LHCN-M2 (cell line): ENCODE measurements at regions not wholly inside any gene's neighbourhood (a gene's known extent, or its start where the extent isn't known, plus 50 kb on each side); places are given as distances from the start of the nearest gene placed in this dataset.
A peak's percentile ranks its signal among the peaks of the same experiment; 100 is the strongest.
"Not testable (repeated sequence)": the region's sequence is repeated elsewhere in the genome, so short reads cannot be mapped to it uniquely, and the experiment has no call there.

Source experiments
- DNase-seq: peaks from one replicate; pipeline ENCODE4 v3.0.0-alpha.2; 2012; ENCODE audit warnings: low read depth

DNA sequence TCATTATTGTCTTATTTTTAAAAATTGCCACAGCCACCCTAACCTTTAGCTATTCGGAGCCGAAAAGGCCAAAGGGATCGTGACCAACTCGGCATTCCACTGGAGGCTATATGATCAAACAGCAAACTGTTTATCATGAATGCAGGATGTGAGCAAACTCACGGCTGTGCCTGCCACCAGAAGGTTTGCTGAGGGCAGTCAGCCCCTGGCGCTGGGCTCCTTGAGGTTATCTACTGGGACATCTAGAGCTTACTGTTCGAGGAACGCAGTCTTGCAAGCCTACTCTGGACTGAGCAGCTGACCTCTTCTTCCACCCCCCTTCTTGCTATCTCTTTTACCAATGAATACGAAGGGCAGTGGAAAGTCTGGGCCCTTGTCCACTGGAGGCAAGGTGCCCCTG is 231.5 kb upstream of the TARS1 start:
- no peak for DNase-seq

DNA sequence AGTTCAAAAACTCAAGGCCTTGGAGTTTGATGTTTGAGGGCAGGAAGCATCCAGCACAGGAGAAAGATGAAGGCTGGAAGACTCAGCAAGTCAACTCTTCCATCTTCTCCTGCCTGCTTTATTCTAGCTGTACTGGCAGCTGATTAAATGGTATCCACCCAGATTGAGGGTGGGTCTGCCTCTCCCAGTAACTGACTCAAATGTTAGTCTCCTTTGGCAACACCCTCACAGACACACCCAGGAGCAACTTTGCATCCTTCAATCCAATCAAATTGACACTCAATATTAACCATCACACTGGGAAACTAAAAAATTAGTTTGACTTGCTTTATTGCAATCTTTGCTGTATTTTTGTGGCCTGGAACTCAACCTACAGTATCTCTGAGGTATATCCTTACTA is 230.5 kb upstream of the TARS1 start:
- not testable (repeated sequence) for DNase-seq

GRCh38 chr5:33210978-33211377 is 229.8 kb upstream of the TARS1 start:
- no peak for DNase-seq

- DNase-seq = no peak
Observed at GRCh38 chr5:33212439-33212838, 228.3 kb upstream of the TARS1 start.

DNA sequence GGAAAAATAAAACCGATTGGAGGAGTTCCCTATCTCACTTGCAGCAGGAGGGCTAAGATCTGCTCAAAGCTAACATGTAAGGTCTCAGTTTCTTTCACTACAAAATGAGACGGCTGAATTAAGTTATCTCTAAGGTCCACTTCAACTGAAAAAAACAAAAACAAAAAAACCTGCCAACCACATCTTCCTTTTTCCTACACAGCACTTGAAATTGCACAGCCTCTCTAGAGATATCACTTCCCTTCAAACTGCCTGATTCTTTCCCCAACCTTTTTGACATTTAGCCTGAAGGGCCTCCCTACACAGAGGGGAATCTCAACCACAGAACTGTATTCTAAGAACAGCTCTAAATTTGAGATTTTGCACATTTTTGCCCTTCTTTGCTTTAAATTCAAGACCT is 227.9 kb upstream of the TARS1 start:
- no peak for DNase-seq

- DNase-seq = no peak
Observed at GRCh38 chr5:33223563-33224284, 217.0 kb upstream of the TARS1 start.

GRCh38 chr5:33224285-33224961 is 216.3 kb upstream of the TARS1 start:
- no peak for DNase-seq

GRCh38 chr5:33227247-33227646 is 213.5 kb upstream of the TARS1 start:
- no peak for DNase-seq

DNA sequence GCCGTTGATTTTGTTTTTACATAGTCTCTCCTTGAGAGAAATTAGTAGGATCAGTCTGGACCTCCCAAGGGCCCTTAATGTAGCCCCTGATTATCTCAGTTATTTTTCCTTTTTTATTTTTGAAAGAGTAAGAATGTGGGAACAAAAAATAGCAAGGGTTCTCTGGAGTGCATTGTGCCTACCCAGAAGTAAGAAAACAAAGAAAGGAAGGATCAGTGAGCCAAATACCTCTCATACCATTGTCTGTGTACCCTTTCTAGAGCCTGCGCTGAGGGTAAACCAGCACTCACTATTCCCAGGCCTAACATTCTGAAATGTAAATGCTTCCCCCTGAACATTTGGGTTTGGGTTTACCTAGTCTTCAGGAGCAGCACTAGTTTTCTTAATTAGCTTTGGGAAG is 213.0 kb upstream of the TARS1 start:
- no peak for DNase-seq

- DNase-seq = no peak
Observed at GRCh38 chr5:33228149-33228548, 212.6 kb upstream of the TARS1 start.

DNA sequence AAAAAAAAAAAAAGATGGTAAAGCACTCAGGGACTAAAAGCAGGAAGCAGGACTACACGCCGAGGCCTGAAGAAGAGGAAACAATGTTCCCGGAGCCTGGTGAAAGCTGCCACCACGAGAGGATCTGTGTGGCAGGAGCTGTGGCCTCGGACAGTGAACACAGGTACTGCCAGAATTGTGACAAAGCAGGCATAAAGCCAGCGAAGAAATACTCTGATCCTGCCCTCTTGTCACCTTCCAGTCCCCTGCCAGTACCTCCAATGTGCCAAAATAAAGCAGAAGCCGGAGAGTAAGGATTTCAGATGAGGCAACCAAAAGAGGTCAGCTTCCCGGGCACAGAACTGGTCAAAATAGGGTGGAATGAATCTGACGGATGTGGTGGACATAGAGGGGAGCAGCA is 211.5 kb upstream of the TARS1 start:
- DNase-seq = no peak

DNA sequence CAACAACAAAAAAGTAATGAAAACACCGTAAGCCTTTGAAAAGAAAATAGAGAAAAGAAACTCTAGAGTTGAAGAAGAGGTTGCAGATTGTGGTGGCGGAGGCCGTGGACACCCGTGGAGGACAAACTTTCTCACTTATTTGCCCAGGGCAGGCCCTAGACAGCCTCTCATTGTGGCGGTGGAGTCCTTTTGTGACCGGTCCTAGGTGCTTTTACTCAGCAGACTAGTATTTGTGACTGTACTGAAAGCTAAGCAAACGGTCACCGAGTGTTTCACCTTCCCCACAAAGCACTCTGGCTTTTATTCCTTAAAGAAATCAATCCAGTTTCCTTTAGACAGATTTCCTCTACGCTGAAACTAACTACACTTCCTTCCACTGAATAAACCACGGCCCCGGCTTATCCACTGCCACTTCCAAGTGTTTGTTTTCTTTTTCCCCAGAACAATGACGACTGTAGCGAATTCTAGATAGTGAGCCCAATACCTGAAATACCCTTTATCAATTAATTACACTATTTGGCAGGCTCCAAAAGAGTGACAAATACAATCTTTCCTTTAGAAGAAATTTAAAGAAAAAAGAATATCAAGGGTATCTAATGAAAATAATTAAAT is 210.2 kb upstream of the TARS1 start:
- DNase-seq = no peak

DNA sequence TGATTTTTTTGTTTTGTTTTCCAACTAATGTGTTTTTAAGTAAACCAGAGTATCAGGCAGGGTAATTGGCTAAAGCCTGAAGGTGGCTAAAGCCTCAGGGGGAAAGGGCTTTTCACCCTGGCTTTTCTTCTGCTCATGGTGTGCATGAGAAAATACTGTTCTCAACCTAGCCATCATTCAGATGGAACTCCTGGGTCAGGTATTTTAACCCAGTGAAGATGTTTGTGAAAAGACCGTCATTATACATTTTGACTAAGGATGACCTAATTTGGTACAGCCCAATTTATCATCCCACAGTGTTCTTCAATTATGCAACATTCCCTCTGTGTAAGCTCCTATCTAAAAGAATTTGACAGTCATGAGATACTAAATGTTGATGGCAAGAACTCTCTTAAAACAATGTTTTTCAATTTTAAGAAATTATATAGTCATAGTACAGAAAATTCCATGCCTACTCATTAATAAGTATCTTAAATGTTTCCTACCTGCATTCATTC is 209.5 kb upstream of the TARS1 start:
- no peak for DNase-seq

DNA sequence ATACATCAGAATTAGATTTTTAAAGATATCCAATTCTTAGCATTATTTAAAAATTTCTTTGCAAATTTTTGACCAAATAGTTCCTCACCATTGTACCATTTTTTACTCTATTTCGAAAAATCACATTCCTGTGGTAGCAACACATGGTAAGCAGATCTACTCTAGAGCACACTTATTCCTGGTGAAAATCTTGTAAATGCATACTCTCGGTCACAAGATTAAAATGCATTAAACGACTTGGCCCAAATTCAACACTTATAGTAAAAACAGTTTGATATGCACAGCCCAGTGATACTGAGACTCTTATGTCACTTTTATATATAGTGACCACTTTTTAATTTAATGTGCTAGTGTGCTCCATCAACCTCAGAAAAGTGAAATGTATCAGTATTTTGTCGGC is 208.8 kb upstream of the TARS1 start:
- DNase-seq = peak; percentile 8

DNA sequence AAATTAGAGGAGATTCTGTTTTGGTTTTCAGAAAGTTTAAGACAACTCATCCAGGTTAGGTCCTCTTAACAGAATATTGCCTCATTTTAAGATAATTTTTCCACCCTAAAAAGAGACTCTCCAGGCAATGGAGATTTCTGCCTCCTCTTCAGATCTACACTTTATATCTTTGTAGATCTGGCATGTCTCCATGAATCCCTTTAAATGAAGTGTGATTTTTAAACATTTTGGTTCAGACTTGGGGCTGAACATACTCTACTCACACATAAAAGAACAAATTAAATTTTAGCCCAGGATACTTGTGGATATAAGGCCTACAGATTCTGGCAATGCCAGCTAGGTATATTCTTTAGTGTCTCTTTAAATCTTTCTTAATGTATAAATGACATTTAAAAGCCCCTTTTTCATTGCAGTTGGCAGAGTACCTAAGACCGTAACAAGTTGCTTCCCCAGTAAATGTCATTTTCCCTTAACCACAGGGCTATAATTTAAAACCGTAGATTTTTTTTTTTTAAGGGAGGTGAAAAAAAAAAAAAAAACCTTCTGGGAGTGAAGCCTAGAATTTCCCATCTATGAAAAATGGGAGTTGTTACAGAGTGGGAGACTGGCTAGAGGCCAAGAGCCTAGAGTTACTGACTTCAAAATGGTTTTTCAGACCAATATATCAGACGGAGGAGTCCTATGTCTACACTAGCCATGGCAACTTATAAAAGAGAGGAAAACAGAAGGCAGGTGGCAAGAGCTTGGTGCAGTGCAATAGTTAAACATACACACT is 207.8 kb upstream of the TARS1 start:
- DNase-seq = no peak

GRCh38 chr5:33235304-33235703 is 205.5 kb upstream of the TARS1 start:
- no peak for DNase-seq

DNA sequence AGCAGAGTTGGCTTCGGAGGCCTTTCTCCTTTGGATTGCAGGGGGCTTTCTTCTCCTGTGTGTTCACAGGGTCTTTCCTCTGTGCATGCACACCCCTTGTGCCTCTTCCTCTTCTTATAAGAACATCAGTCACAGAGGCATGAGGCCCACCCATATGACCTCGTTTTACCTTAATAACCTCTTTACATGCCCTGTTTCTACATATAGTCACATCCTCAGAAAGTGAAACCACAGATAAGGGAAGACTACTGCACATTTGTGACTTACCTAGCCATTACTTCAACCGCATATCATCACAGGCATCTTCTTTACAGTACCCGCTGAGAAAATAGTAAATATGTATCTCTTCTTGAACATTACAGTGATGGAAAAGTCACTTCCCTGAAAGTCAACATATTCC is 204.9 kb upstream of the TARS1 start:
- DNase-seq = no peak

GRCh38 chr5:33237471-33237870 is 203.3 kb upstream of the TARS1 start:
- DNase-seq = no peak

- no peak for DNase-seq
Observed at GRCh38 chr5:33238826-33239695, 201.7 kb upstream of the TARS1 start.

- peak; percentile 19 for DNase-seq
Observed at GRCh38 chr5:33240558-33240957, 200.2 kb upstream of the TARS1 start.

- no peak for DNase-seq
Observed at GRCh38 chr5:33241802-33242201, 199.0 kb upstream of the TARS1 start.
